ENCODE measurements at regions not wholly inside any gene's neighbourhood (a gene's known extent, or its start where the extent isn't known, plus 50 kb on each side); places are given as distances from the start of the nearest gene placed in this dataset.

DNA sequence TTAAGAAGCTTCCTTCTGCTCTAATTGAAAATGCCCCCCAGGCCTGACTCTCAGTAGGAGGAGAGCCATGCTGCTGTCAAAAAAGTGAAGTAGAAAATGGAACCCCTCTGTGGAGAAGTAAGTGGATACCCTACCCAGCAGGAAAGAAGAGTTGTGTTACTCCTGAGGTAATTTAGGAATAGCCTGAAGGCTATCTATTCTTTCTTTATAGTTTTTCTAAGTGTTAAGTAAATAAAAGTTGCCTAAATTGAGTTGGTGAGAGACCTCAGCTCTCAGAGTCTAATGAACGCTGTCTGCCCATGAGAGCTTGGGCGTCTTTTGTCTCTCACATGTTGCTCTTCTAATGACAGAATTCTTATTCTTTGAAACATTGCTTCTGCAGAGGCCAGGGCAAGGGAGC is 116.2 kb downstream of the NSUN3 start:
- FAIRE-seq (no peak), DNase-seq (ENCODE audit: low spot score) (no peak)

GRCh38 chr3:94183551-94183950 is 120.7 kb downstream of the NSUN3 start:
- FAIRE-seq: no peak
- no peak for DNase-seq (ENCODE audit: low spot score)

DNA sequence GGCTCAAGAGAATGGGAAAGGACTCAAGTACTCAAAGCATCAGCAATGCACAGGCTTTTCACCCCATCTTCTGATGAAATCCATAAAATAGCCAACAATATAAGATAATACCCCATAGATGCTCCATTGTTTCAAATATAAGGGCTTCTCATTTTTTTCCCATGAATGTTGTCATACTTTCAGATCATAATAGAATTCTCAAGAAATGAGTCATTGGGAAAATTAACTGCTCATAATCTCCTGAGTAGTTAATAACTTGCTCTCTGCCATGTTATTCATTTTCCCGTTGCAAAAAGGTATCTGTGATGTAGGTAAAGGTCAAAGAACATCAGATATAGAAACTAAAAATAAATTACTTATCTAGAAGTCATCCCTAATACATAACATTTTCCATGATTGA is 121.9 kb downstream of the NSUN3 start:
- FAIRE-seq (no peak), DNase-seq (ENCODE audit: low spot score) (peak; percentile 14)

GRCh38 chr3:94185753-94186152 is 122.9 kb downstream of the NSUN3 start:
- no peak for DNase-seq (ENCODE audit: low spot score)
- no peak for FAIRE-seq

DNA sequence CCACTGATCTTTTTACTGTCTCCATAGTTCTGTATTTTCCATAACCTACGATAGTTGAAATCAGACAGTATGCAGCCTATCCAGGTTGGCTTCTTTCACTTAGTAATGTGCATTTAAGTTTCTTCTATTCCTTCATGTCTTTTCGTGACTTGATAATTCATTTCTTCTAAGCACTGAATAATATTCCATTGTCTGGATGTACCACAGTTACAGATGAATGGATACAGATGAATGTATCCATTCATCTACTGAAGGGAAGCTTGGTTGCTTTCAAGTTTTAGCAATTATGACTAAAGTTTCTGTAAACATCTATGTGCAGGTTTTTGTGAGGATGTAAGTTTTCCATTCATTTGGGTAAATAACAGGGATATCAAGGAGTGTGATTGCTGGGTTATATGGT is 124.8 kb downstream of the NSUN3 start:
- DNase-seq (ENCODE audit: low spot score) (no peak), FAIRE-seq (no peak)

- FAIRE-seq: no peak
- DNase-seq (ENCODE audit: low spot score): no peak
These were observed 132.5 kb downstream of the NSUN3 start for GRCh38 chr3:94195381-94195780.

DNA sequence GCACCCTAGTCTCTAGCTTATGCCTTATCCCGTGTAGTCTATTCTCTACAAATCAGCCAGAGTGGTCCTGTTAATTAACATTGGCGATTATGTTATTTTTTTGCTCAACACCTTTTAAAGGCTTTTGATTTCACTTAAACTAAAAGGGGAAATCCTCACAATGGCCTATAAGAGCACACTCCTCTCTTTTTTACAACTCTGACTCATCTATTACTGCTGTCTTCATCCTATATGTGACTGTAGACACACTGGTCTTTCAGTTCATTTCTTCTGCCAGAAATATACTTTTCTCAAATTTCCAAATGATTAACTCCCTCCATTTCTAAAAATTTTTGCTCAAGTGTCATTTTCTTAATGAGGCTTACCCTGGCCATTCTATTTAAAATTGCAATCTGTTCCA is 143.4 kb downstream of the NSUN3 start:
- DNase-seq (ENCODE audit: low spot score): no peak
- FAIRE-seq: no peak

GRCh38 chr3:94210256-94210655 is 147.4 kb downstream of the NSUN3 start:
- DNase-seq (ENCODE audit: low spot score) (no peak), FAIRE-seq (no peak)

DNA sequence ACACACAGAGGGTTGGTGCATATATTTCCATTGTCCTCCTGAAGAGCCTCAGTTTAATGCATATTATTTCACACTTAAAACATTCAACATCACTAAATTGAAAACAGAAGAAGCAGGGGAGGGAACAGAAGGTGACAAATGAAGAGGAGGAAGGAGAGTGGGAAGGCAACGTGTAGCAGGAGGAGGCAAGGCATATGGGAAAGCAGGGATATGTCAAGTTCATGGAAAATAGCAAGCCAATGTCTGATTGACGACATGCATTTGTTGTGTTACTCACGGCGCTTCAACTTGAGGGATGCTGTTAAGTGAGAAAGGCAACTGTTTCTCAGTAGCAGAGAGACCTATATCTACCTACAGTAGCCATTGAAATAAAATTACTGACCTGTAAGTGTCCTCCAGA is 154.5 kb downstream of the NSUN3 start:
- DNase-seq (ENCODE audit: low spot score): no peak

GRCh38 chr3:94220426-94220825 is 157.6 kb downstream of the NSUN3 start:
- DNase-seq (ENCODE audit: low spot score) (no peak), FAIRE-seq (no peak)

More for the DNA sequence above, 154.5 kb downstream of the NSUN3 start:
- no peak for FAIRE-seq

DNA sequence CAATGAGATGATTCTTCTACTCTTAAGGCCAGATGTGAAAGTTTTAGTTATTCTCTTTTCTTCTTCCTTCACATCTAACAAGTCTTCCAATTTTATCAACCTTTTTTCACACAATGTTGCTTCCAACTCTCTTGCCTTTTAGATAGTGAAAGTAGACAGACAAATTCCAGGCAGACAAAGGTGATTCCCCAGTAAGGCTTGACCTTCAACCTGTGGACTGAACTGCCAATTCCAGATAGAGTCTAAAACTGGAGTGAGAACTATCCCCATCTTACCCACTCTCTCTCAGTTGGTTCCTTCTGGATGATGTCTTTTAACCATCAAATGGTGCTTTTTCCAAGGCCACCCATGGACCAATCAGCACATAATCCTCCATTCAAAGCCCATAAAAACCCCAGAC is 159.0 kb downstream of the NSUN3 start:
- no peak for FAIRE-seq
- no peak for DNase-seq (ENCODE audit: low spot score)

- no peak for FAIRE-seq
- DNase-seq (ENCODE audit: low spot score): peak; percentile 66
These were observed 162.4 kb downstream of the NSUN3 start for GRCh38 chr3:94225148-94225865.

- peak; percentile 89 for DNase-seq (ENCODE audit: low spot score)
- peak; percentile 88 for FAIRE-seq
These were observed 163.2 kb downstream of the NSUN3 start for GRCh38 chr3:94226078-94226477.

GRCh38 chr3:94232921-94233320 is 170.1 kb downstream of the NSUN3 start:
- DNase-seq (ENCODE audit: low spot score): no peak
- no peak for FAIRE-seq

GRCh38 chr3:94234177-94234788 is 171.4 kb downstream of the NSUN3 start:
- FAIRE-seq: peak; percentile 76
- peak; percentile 29 for DNase-seq (ENCODE audit: low spot score)

DNA sequence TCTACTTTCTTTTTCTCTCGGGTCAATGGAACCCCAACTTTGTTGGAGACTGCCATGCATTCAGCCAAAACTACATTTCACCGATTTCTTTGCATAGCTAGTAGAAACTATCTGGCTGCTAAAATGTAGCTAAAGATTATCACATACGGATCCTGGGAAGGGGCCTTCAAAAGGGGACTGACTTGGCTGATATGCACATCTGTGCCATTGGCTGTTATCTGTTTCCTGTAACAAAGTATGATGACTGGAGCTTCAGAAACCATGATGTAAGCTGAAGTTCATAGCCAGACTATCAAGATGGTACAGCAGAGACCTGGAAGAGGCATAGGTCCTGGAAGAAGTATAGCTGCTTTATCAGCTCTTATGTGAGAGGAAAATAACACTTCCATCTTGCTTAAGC is 179.1 kb downstream of the NSUN3 start:
- DNase-seq (ENCODE audit: low spot score) (no peak), FAIRE-seq (no peak)

DNA sequence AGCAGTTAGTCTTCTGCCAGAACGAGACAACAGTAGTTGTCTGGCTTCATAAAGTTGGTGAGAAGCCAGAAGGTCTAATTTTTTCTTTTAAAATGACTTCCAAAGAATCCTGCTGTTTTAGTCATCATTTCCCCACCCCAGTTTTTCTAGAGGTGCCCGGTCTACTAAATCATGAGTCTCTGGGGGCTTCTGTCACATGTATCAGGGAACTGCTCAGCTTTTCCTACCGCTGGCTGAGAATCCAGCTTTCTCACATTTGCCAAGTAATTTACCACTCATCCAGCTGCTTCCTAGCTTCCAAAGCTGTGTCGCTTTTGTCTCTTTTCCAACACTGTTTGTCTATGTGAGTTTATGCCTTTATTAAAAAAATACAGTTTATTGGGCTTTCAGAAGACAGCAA is 183.3 kb downstream of the NSUN3 start:
- FAIRE-seq (no peak), DNase-seq (ENCODE audit: low spot score) (no peak)

GRCh38 chr3:94248042-94248441 is 185.2 kb downstream of the NSUN3 start:
- no peak for FAIRE-seq
- DNase-seq (ENCODE audit: low spot score): no peak

GRCh38 chr3:94249491-94250079 is 186.7 kb downstream of the NSUN3 start:
- DNase-seq (ENCODE audit: low spot score): peak; percentile 34
- FAIRE-seq: peak; percentile 68

- DNase-seq (ENCODE audit: low spot score) (no peak), FAIRE-seq (no peak)
These were observed 188.7 kb downstream of the NSUN3 start for GRCh38 chr3:94251566-94251965.

DNA sequence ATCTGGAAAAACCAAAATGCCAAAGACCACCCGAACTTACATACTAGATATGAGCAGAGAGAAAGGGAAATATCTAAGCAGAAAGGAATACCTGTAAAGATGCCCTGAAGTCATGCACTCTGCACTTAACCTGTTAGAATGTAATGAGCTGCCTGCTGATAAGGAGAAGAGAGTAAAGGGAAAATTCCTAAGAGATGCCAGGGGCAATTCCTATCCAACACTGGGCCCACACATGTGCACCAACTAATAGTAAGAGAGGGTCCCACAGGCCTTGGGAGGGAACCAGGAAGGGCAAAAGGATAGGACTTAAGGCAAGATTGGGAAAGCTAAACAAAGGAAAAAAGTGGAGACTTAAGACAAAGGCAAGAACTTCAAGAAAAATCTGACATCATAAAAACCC is 189.5 kb downstream of the NSUN3 start:
- no peak for FAIRE-seq
- DNase-seq (ENCODE audit: low spot score): no peak

DNA sequence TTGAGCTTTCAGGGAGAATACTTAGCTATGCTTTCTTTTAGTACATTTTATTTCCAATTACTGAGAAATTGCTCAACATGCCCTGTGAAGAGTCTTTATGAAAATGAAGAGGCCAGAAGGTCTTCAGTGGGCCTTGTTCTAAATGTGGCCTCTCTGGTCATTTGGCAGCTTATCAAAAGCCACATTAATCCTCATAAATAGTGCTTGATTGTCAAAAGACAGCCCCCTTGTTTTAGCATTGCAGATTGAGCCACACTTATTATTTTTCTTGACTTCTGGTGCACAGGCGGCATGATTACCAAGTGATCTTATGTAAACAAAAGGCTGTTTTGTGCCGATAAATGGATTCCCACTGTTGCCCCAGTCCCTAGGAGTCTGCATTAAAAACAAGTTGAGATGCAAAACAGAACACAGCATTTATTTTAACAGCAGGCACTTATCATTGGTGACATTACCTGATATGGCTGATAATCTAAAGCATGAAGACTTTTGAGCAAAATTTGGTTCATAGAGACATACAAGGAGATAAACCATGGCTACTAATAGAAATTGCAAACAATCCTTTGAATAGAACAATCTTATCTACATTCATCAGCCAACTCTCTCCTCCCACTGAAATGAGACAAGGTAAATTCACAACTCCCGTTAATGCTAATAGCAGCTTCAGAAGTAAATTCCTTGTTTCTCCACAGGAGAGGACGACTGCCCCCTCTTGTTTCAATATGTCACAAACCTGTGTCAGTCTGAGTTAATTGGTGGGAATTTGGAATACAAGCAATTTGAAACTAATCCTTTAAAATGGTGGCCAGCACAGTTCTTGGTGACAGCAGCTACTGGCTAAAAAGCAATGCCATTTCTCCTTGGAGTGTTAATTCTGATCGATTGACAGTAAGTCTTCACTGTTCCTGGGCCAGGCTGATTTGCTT is 194.3 kb downstream of the NSUN3 start:
- FAIRE-seq (no peak), DNase-seq (ENCODE audit: low spot score) (no peak)
